Uterus (tissue), 3 donors: ENCODE measurements at regions not wholly inside any gene's neighbourhood (a gene's known extent, or its start where the extent isn't known, plus 50 kb on each side); places are given as distances from the start of the nearest gene placed in this dataset.

ENCODE experiments used
- DNase-seq, 2 donors: peaks; one replicate each; pipeline ENCODE4 v3.0.0-alpha.2; 2019 to 2020
- H3K27ac ChIP-seq, 2 donors: fragments of 200-600 bp; sonication (generic); 1 replicate in 1 of 2; 2 replicates in 1 of 2; pipeline ENCODE4 v1.5.1; 2016 to 2018
- H3K27me3 ChIP-seq, 2 donors: fragments of 200-600 bp; sonication (generic); one replicate each; pipeline ENCODE4 v1.5.1; 2018 to 2019; ENCODE audit warnings: control low read depth in 1 of 2
- H3K36me3 ChIP-seq, 2 donors: fragments of 200-600 bp; sonication (generic); one replicate each; pipeline ENCODE4 v1.5.1; 2019; ENCODE audit warnings: control low read depth in 1 of 2
- H3K4me1 ChIP-seq, 2 donors: fragments of 200-600 bp; sonication (generic); one replicate each; pipeline ENCODE4 v1.5.1; 2018 to 2019; ENCODE audit warnings: control low read depth in 1 of 2
- H3K4me3 ChIP-seq, 2 donors: fragments of 200-600 bp; sonication (generic); 1 replicate in 1 of 2; 2 replicates in 1 of 2; pipeline ENCODE4 v1.5.1; 2018 to 2019; ENCODE audit warnings: mild to moderate bottlenecking in 1 of 2
- H3K9me3 ChIP-seq, 2 donors: fragments of 200-600 bp; sonication (generic); one replicate each; pipeline ENCODE4 v1.5.1; 2019; ENCODE audit warnings: control low read depth in 1 of 2
- CTCF ChIP-seq, 4 experiments: fragments of 200-600 bp in 2 of 4; fragments of 450-650 bp in 2 of 4; sonication (generic) in 2 of 4; IDR thresholded peaks; one replicate each; pipeline ENCODE4 v1.5.1; 2016 to 2019; ENCODE audit warnings: antibody characterized with exemption in 4 of 4, mild to moderate bottlenecking in 2 of 4, moderate library complexity in 1 of 4
- POLR2A ChIP-seq, 2 donors: fragments of 450-650 bp; IDR thresholded peaks; one replicate each; pipeline ENCODE4 v1.6.1; 2016; ENCODE audit warnings: antibody characterized with exemption in 2 of 2, mild to moderate bottlenecking in 1 of 2, moderate library complexity in 1 of 2
- intact Hi-C: fragments of 100-400 bp; cut with DNase I; formaldehyde crosslinking; loops from one replicate; pipeline ENCODE4 v1.15.1; 2023; ENCODE audit warnings: low total_unique reads
- donor health status: DM: yes; HTN: yes; CAD: no.

GRCh38 chr13:90751026-90751425, 596.5 kb upstream of the MIR17HG start:
- intact Hi-C loops: no loop called here
- no peaks in the 10 kb centered on the region for H3K36me3 ChIP-seq
- no peaks in the 10 kb centered on the region for H3K9me3 ChIP-seq
- H3K4me3 ChIP-seq: no peak overlapping the region
- DNase-seq: no peak
- H3K27me3 ChIP-seq: no peaks in the 10 kb centered on the region
- H3K27ac ChIP-seq: no peak overlapping the region
- TF ChIP-seq POLR2A (IDR thresholded peaks at IDR 0.05): no peak
- no peak for TF ChIP-seq CTCF (IDR thresholded peaks at IDR 0.05)
- no peaks in the 10 kb centered on the region for H3K4me1 ChIP-seq

- no peak overlapping the region for H3K27ac ChIP-seq
- H3K36me3 ChIP-seq: no peaks in the 10 kb centered on the region
- no peak overlapping the region for H3K4me3 ChIP-seq
- intact Hi-C loops: no loop called here
- no peak for DNase-seq
- no peaks in the 10 kb centered on the region for H3K4me1 ChIP-seq
- H3K27me3 ChIP-seq: no peaks in the 10 kb centered on the region
- no peaks in the 10 kb centered on the region for H3K9me3 ChIP-seq
- TF ChIP-seq POLR2A (IDR thresholded peaks at IDR 0.05): no peak
- TF ChIP-seq CTCF (IDR thresholded peaks at IDR 0.05): no peak
Observed at GRCh38 chr13:90752070-90752469, 595.4 kb upstream of the MIR17HG start.

- TF ChIP-seq POLR2A (IDR thresholded peaks at IDR 0.05) (no peak), CTCF (IDR thresholded peaks at IDR 0.05) (no peak)
- H3K27ac ChIP-seq: no peak overlapping the region
- DNase-seq: no peak
- intact Hi-C loops: no loop called here
- H3K9me3 ChIP-seq: no peaks in the 10 kb centered on the region
- no peaks in the 10 kb centered on the region for H3K27me3 ChIP-seq
- no peaks in the 10 kb centered on the region for H3K36me3 ChIP-seq
- no peak overlapping the region for H3K4me3 ChIP-seq
- no peaks in the 10 kb centered on the region for H3K4me1 ChIP-seq
Observed at GRCh38 chr13:90757127-90757680, 590.3 kb upstream of the MIR17HG start.

GRCh38 chr13:90760639-90761038, 586.8 kb upstream of the MIR17HG start:
- no peaks in the 10 kb centered on the region for H3K9me3 ChIP-seq
- no peak overlapping the region for H3K4me3 ChIP-seq
- H3K36me3 ChIP-seq: no peaks in the 10 kb centered on the region
- no peak overlapping the region for H3K27ac ChIP-seq
- TF ChIP-seq CTCF (IDR thresholded peaks at IDR 0.05): no peak
- TF ChIP-seq POLR2A (IDR thresholded peaks at IDR 0.05): no peak
- intact Hi-C loops: no loop called here
- H3K4me1 ChIP-seq: no peaks in the 10 kb centered on the region
- no peak for DNase-seq
- no peaks in the 10 kb centered on the region for H3K27me3 ChIP-seq

DNA sequence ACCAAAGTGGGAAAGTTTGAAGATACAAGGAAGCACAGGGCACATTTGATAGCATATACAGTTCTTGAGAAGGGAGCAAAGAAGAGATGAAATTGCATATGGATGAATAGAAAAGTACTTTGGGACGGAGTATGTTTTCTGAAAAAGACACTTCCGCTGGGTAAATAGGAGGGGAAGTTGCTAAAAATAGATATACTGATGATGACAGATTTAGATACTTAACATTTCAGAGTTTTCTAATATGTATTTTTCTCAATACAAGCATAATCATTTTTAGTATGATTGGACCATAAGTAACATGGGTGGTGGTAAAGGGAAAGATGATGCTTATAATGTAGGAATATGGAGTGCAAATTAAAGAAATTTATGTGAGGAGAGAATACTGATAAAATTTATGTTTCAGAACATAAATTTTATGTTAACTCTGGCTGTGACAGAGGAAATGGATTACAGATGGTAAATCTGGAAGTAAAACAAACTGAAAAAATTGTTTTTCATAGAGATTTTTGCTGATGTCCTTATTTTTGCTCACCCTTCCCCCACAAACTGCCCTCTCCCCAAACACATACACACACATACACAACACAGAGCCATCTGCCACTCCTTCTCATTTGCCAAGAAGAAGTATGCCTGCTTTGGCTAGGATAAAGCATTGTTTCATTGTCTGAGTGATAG, 583.9 kb upstream of the MIR17HG start:
- Histone ChIP-seq H3K27me3 (no peaks in the 10 kb centered on the region), H3K36me3 (no peaks in the 10 kb centered on the region), H3K4me1 (no peaks in the 10 kb centered on the region), H3K27ac (no peak overlapping the region), H3K9me3 (no peaks in the 10 kb centered on the region), H3K4me3 (no peak overlapping the region)
- intact Hi-C loops: no loop called here
- no peak for DNase-seq
- TF ChIP-seq POLR2A (IDR thresholded peaks at IDR 0.05) (no peak), CTCF (IDR thresholded peaks at IDR 0.05) (no peak)
